ENCODE measurements at regions not wholly inside any gene's neighbourhood (a gene's known extent, or its start where the extent isn't known, plus 50 kb on each side); places are given as distances from the start of the nearest gene placed in this dataset.

- no peak for DNase-seq
These were observed 56.1 kb downstream of the KCNRG start for GRCh38 chr13:50071379-50071778.

GRCh38 chr13:50072676-50073075 is 57.4 kb downstream of the KCNRG start:
- DNase-seq = no peak

- DNase-seq = no peak
These were observed 58.1 kb downstream of the KCNRG start for GRCh38 chr13:50073340-50073739.

GRCh38 chr13:50074843-50075242 is 59.6 kb downstream of the KCNRG start:
- DNase-seq = no peak

- DNase-seq = no peak
These were observed 60.4 kb downstream of the KCNRG start for GRCh38 chr13:50075619-50076097.

GRCh38 chr13:50077431-50077830 is 62.2 kb downstream of the KCNRG start:
- DNase-seq = no peak

GRCh38 chr13:50078231-50078894 is 63.1 kb downstream of the KCNRG start:
- no peak for DNase-seq

GRCh38 chr13:50078895-50079654 is 63.8 kb downstream of the KCNRG start:
- DNase-seq = no peak

GRCh38 chr13:50079655-50080202 is 64.5 kb downstream of the KCNRG start:
- DNase-seq = no peak

GRCh38 chr13:50080203-50080910 is 65.1 kb downstream of the KCNRG start:
- DNase-seq = no peak

GRCh38 chr13:50080911-50081678 is 65.9 kb downstream of the KCNRG start:
- DNase-seq = no peak

GRCh38 chr13:50081679-50082425 is 66.6 kb downstream of the KCNRG start:
- DNase-seq = peak; percentile 95

- DNase-seq = no peak
These were observed 67.4 kb downstream of the KCNRG start for GRCh38 chr13:50082426-50083281.

- DNase-seq = no peak
These were observed 69.8 kb downstream of the KCNRG start for GRCh38 chr13:50085063-50085462.

GRCh38 chr13:50089633-50090032 is 74.4 kb downstream of the KCNRG start:
- DNase-seq = no peak

GRCh38 chr13:50090211-50090610 is 75.0 kb downstream of the KCNRG start:
- DNase-seq = no peak

GRCh38 chr13:50094615-50095293 is 79.5 kb downstream of the KCNRG start:
- no peak for DNase-seq

- DNase-seq = no peak
These were observed 83.4 kb downstream of the KCNRG start for GRCh38 chr13:50098693-50099092.

- no peak for DNase-seq
These were observed 84.2 kb downstream of the KCNRG start for GRCh38 chr13:50099473-50099872.

GRCh38 chr13:50101590-50101989 is 86.3 kb downstream of the KCNRG start:
- no peak for DNase-seq
